ENCODE measurements at regions not wholly inside any gene's neighbourhood (a gene's known extent, or its start where the extent isn't known, plus 50 kb on each side); places are given as distances from the start of the nearest gene placed in this dataset.

- Histone ChIP-seq H2BK5ac (ENCODE audit: low read depth, low read length) (no peak overlapping the region), H3K18ac (ENCODE audit: extremely low read depth, low read length) (no peak overlapping the region), H4K91ac (replicated peaks; ENCODE audit: insufficient read length, low read length) (no peak overlapping the region), H3K4me2 (ENCODE audit: insufficient read depth in 1 of 2, low read depth in 2 of 2, low read length in 2 of 2) (no peak overlapping the region), H3K36me3 (ENCODE audit: control insufficient read depth in 2 of 4, insufficient read depth in 4 of 4, low read length in 3 of 4) (no peaks in the 10 kb centered on the region), H3K23me2 (ENCODE audit: low read depth, low read length) (no peaks in the 10 kb centered on the region), H2BK20ac (ENCODE audit: low read length) (no peak overlapping the region), H2AK5ac (ENCODE audit: low read depth, low read length) (no peak overlapping the region), H3K14ac (ENCODE audit: insufficient read length) (no peak overlapping the region), H2AFZ (ENCODE audit: low read length) (no peak overlapping the region), H4K8ac (ENCODE audit: extremely low read depth, insufficient read depth, low read length) (no peak overlapping the region), H3K23ac (ENCODE audit: insufficient read length) (no peak overlapping the region), H2BK12ac (ENCODE audit: low read depth, low read length) (no peak overlapping the region), H2BK15ac (ENCODE audit: low read length) (no peak overlapping the region), H3K27me3 (replicated peaks in 1 of 4; ENCODE audit: control insufficient read depth in 3 of 4, extremely low read depth in 1 of 4, insufficient read depth in 3 of 4, low read length in 3 of 4) (no peaks in the 10 kb centered on the region; a peak in 1 of 7 replicates), H4K20me1 (replicated peaks in 1 of 2; ENCODE audit: control insufficient read depth in 1 of 2, insufficient read depth in 2 of 2, low read length in 2 of 2) (no peaks in the 10 kb centered on the region), H3K9ac (replicated peaks in 1 of 4; ENCODE audit: extremely low read depth in 1 of 4, low read depth in 3 of 4, low read length in 3 of 4) (no peak overlapping the region), H2BK120ac (replicated peaks; ENCODE audit: low read depth, low read length) (no peak overlapping the region), H3K27ac (ENCODE audit: low read depth, low read length) (no peak overlapping the region), H3K56ac (replicated peaks; ENCODE audit: insufficient read length, low read depth, low read length) (no peak overlapping the region), H3K4me1 (replicated peaks in 1 of 4; ENCODE audit: control insufficient read depth in 3 of 4, insufficient read depth in 4 of 4, low read length in 3 of 4) (no peaks in the 10 kb centered on the region), H3K4me3 (ENCODE audit: extremely low read depth in 1 of 4, insufficient read depth in 2 of 4, low read depth in 3 of 4, low read length in 4 of 4) (no peak overlapping the region), H3K79me2 (ENCODE audit: control insufficient read depth in 1 of 2, insufficient read depth in 2 of 2, low read length in 2 of 2) (no peaks in the 10 kb centered on the region), H3K9me3 (ENCODE audit: insufficient read depth in 2 of 2, low read depth in 1 of 2, low read length in 1 of 2) (no peaks in the 10 kb centered on the region), H3K79me1 (ENCODE audit: low read depth, low read length) (no peaks in the 10 kb centered on the region), H3K4ac (replicated peaks; ENCODE audit: insufficient read length, low read depth, low read length) (no peak overlapping the region), H4K5ac (ENCODE audit: insufficient read length, low read depth, low read length) (no peak overlapping the region)
- DNase-seq (ENCODE audit: low read depth in 1 of 2, low spot score in 2 of 2): no peak
- ChIA-PET CTCF (ENCODE audit: partially characterized antibody) (interaction anchor here (1.0 to 1.5 kb wide), 3 partner anchors 12 to 21 kb away, joined by 3 to 4 read pairs (median 3); no protein-coding TSS in a partner anchor), POLR2A (ENCODE audit: partially characterized antibody) (no interaction called here)
- 87% methylated on average over 4 of the region's 4 CpGs; no CpG with 5 or more reads in 1 of the 2 experiments for WGBS, 2 experiments (ENCODE audit: extremely low coverage in 1 of 2, insufficient coverage in 1 of 2, insufficient read length in 1 of 2, insufficient replicate concordance in 2 of 2, low coverage in 1 of 2, low lambda C conversion rate in 2 of 2, missing lambda C conversion rate in 1 of 2)
- FAIRE-seq: no peak
- TF ChIP-seq RFX5 (IDR thresholded peaks at IDR 0.05; ENCODE audit: borderline replicate concordance, low read depth, low read length) (no peak), EP300 (IDR thresholded peaks at IDR 0.05; ENCODE audit: borderline replicate concordance in 1 of 2, low read depth in 2 of 2, low read length in 2 of 2) (no peak), NANOG (IDR thresholded peaks at IDR 0.05; ENCODE audit: insufficient read depth, low read depth, low read length, poor library complexity, severe bottlenecking) (no peak), POU5F1 (IDR thresholded peaks at IDR 0.05; ENCODE audit: low read depth, low read length) (no peak), YY1 (IDR thresholded peaks at IDR 0.05; ENCODE audit: low read depth, low read length) (no peak), GABPA (IDR thresholded peaks at IDR 0.05; ENCODE audit: borderline replicate concordance, insufficient read depth, low read length) (no peak), TBP (IDR thresholded peaks at IDR 0.05; ENCODE audit: low read depth, low read length) (no peak), CREB1 (IDR thresholded peaks at IDR 0.05) (no peak), ASH2L (IDR thresholded peaks at IDR 0.05; ENCODE audit: low read length) (no peak), CHD2 (IDR thresholded peaks at IDR 0.05; ENCODE audit: low read length) (no peak), HDAC6 (IDR thresholded peaks at IDR 0.05; ENCODE audit: low read depth, low read length) (no peak), KDM1A (IDR thresholded peaks at IDR 0.05; ENCODE audit: borderline replicate concordance, low read length) (no peak), CHD1 (IDR thresholded peaks at IDR 0.05; ENCODE audit: low read depth, low read length) (no peak)
- TF ChIP-seq, protein P1, sequence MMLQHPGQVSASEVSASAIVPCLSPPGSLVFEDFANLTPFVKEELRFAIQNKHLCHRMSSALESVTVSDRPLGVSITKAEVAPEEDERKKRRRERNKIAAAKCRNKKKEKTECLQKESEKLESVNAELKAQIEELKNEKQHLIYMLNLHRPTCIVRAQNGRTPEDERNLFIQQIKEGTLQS (IDR thresholded peaks at IDR 0.05; ENCODE audit: insufficient read depth, low read depth, low read length): no peak
Observed at GRCh38 chr16:8517280-8517679, 73.0 kb downstream of the TMEM114 start.
